ENCODE measurements at regions not wholly inside any gene's neighbourhood (a gene's known extent, or its start where the extent isn't known, plus 50 kb on each side); places are given as distances from the start of the nearest gene placed in this dataset.

DNA sequence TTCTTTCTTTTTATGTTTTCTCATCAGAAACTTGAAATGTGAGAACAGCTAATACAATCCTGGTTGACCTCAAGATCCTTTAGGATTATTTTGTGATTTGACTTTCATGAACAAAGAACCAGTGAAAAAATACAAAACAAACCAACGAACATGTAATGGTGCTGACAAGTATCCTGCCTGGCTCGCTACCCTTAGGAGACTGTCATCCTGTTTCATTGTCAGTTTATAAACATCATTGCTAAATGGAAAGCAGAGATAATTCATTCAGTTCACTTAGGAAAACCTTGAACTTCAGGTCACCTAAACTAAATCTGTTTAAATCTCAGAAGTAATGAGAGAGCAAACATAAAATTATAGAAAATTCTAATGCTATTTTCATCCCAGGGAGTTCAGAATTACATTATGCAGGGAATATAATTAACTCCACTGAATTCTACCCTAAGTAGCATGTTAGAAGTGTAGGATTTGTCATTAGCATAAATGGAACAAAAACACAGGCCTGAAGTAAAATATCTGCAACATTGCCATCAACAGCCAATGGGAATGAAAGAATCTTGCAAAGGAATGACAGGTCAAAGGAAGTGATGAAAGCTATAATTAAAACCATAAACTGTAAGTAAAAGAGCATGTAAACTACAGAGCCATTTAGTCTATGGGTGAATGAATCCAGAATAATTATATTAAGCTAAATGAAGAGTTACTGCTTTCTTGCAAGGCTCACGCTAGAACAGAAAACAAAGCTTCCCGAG, 401.2 kb upstream of the MANEA start:
- TF ChIP-seq, protein P1, sequence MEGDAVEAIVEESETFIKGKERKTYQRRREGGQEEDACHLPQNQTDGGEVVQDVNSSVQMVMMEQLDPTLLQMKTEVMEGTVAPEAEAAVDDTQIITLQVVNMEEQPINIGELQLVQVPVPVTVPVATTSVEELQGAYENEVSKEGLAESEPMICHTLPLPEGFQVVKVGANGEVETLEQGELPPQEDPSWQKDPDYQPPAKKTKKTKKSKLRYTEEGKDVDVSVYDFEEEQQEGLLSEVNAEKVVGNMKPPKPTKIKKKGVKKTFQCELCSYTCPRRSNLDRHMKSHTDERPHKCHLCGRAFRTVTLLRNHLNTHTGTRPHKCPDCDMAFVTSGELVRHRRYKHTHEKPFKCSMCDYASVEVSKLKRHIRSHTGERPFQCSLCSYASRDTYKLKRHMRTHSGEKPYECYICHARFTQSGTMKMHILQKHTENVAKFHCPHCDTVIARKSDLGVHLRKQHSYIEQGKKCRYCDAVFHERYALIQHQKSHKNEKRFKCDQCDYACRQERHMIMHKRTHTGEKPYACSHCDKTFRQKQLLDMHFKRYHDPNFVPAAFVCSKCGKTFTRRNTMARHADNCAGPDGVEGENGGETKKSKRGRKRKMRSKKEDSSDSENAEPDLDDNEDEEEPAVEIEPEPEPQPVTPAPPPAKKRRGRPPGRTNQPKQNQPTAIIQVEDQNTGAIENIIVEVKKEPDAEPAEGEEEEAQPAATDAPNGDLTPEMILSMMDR (IDR thresholded peaks at IDR 0.05): no peak
- no peak for TF ChIP-seq ELF4 (CRISPR knock-in tag; IDR thresholded peaks at IDR 0.05; ENCODE audit: low read depth)
- TF ChIP-seq NR2C2 (CRISPR knock-in tag; IDR thresholded peaks at IDR 0.05): no peak
- TF ChIP-seq, protein P2, sequence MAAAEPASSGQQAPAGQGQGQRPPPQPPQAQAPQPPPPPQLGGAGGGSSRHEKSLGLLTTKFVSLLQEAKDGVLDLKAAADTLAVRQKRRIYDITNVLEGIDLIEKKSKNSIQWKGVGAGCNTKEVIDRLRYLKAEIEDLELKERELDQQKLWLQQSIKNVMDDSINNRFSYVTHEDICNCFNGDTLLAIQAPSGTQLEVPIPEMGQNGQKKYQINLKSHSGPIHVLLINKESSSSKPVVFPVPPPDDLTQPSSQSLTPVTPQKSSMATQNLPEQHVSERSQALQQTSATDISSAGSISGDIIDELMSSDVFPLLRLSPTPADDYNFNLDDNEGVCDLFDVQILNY (CRISPR knock-in tag; IDR thresholded peaks at IDR 0.05): no peak
- TF ChIP-seq, protein P3, sequence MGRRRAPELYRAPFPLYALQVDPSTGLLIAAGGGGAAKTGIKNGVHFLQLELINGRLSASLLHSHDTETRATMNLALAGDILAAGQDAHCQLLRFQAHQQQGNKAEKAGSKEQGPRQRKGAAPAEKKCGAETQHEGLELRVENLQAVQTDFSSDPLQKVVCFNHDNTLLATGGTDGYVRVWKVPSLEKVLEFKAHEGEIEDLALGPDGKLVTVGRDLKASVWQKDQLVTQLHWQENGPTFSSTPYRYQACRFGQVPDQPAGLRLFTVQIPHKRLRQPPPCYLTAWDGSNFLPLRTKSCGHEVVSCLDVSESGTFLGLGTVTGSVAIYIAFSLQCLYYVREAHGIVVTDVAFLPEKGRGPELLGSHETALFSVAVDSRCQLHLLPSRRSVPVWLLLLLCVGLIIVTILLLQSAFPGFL (CRISPR knock-in tag; IDR thresholded peaks at IDR 0.05; ENCODE audit: borderline replicate concordance): no peak
- no peak for TF ChIP-seq IRF2 (CRISPR knock-in tag; IDR thresholded peaks at IDR 0.05; ENCODE audit: borderline replicate concordance, low read depth)
- TF ChIP-seq NFYB (CRISPR knock-in tag; conservative IDR thresholded peaks at IDR 0.05; ENCODE audit: low read depth): no peak
- no peak for TF ChIP-seq ZNF121 (CRISPR knock-in tag; IDR thresholded peaks at IDR 0.05)
- no peak for TF ChIP-seq NR1H2 (CRISPR knock-in tag; IDR thresholded peaks at IDR 0.05)
- TF ChIP-seq CBFB (CRISPR knock-in tag; IDR thresholded peaks at IDR 0.05; ENCODE audit: low read depth): no peak
- TF ChIP-seq, protein P4, sequence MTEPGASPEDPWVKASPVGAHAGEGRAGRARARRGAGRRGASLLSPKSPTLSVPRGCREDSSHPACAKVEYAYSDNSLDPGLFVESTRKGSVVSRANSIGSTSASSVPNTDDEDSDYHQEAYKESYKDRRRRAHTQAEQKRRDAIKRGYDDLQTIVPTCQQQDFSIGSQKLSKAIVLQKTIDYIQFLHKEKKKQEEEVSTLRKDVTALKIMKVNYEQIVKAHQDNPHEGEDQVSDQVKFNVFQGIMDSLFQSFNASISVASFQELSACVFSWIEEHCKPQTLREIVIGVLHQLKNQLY (CRISPR knock-in tag; IDR thresholded peaks at IDR 0.05): no peak
- TF ChIP-seq, protein P5, sequence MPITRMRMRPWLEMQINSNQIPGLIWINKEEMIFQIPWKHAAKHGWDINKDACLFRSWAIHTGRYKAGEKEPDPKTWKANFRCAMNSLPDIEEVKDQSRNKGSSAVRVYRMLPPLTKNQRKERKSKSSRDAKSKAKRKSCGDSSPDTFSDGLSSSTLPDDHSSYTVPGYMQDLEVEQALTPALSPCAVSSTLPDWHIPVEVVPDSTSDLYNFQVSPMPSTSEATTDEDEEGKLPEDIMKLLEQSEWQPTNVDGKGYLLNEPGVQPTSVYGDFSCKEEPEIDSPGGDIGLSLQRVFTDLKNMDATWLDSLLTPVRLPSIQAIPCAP (CRISPR knock-in tag; IDR thresholded peaks at IDR 0.05): no peak
- TF ChIP-seq, protein P6, sequence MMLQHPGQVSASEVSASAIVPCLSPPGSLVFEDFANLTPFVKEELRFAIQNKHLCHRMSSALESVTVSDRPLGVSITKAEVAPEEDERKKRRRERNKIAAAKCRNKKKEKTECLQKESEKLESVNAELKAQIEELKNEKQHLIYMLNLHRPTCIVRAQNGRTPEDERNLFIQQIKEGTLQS (CRISPR knock-in tag; conservative IDR thresholded peaks at IDR 0.05): no peak

Data from WTC11 (cell line).